GM23248 (cell line): ENCODE measurements at regions not wholly inside any gene's neighbourhood (a gene's known extent, or its start where the extent isn't known, plus 50 kb on each side); places are given as distances from the start of the nearest gene placed in this dataset.

Experiments used
- EZH2 ChIP-seq: fragments of 200-600 bp; sonication (generic); IDR thresholded peaks from 2 replicates; pipeline ENCODE4 v1.6.1; 2018; ENCODE audit warnings: antibody characterized with exemption, mild to moderate bottlenecking; ENCODE audit not compliant: insufficient read depth, poor library complexity, severe bottlenecking
- EZH2phosphoT487 ChIP-seq: fragments of 200-600 bp; sonication (generic); IDR thresholded peaks from 2 replicates; pipeline ENCODE4 v1.6.1; 2018; ENCODE audit warnings: antibody characterized with exemption, moderate library complexity, mild to moderate bottlenecking, low read depth; ENCODE audit not compliant: insufficient read depth

DNA sequence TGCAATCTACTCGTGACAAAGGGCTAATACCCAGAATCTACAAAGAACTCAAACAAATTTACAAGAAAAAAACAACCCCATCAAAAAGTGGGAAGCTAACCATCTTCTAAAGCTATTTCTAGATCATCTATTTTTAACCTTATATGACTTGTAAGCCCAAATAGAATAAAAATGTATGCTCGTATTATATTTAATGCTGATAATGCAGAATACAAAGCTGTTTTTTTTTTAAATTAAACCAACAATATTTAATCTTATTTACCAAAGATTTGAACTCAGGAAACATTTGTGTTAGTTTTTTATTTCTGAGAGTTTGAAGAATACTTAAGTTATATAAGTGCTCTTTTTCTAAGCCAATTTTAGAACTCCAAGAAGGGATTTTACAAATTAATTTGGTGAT lies 652.1 kb downstream of the LRRC70 start:
- TF ChIP-seq EZH2phosphoT487 (no peak), EZH2 (no peak)
